ENCODE measurements at regions not wholly inside any gene's neighbourhood (a gene's known extent, or its start where the extent isn't known, plus 50 kb on each side); places are given as distances from the start of the nearest gene placed in this dataset.

DNA sequence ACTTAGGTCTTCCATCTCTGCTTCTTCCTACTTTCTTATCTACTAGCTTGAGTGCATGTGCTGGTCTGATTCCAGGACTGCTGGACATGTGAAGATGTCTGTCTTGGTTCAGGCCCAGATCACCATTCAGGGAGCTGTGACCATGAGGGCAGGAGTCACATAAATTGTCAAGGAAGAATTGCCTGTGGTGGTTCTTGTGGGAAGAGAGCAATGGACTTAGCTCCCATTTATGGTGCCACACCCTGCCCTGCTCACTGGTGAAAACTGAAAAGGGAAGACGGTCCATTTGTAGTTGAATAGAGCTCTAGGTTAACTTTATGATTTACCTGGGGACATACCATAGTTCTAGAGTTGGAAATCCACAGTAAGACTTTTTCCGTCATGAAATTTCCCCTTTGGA, 244.3 kb upstream of the ZNF608 start:
- no peak for DNase-seq (ENCODE audit: low read depth, low spot score)
- no peak overlapping the region for H3K27ac ChIP-seq

DNA sequence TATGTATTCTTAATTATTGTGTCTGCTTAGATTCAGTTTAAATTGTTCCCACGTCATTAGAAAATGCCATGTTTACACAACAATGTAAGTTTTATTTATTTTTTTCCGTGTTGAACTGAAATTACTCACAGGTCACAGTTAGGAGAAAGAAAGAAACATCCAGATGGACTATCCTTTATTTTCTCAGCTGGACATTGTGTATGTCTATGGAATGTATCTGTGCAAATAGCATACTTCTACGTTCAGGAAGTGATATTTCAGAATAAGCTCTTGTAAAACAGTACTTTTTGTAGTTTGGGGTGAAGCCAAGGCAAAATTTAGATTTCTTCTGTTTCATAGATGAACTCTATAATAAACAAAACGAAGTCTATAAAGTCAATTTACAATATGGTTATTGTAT, 249.0 kb upstream of the ZNF608 start:
- no peak for DNase-seq (ENCODE audit: low read depth, low spot score)
- no peak overlapping the region for H3K27ac ChIP-seq

DNA sequence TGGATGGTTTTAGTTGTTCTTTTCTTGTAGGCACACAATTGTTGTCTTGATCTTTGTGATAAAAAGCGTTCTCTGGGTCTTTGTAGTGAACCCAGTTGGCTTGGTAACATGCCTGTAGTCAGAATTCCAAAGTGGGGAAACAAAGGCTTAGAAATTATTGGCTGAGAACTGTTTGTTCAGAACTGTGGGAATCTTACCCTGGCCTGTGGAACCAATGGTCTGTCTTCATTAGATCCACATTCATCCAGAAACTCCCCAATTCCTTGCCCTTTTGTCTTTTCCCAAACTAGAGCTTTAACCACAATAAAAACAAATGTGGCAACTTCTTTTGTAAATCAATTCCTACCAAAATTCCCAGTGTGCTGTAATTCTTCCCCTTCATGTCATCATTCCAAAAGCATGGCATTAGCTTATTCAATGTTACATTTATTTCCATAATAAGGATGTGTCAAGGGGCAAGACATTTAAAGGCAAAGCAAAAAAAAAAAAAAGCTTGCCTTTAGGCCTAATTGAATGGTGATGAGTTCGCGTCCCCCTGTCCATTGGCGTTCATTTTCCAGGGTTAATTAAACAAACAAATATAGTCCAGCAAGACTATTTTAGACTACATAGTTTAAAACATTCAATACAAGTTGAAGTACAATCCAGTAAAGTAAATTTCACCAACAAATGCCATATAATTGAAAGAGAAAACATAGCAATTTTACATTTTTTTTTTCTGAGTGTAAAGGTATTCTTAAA, 249.8 kb upstream of the ZNF608 start:
- no peak overlapping the region for H3K27ac ChIP-seq
- DNase-seq (ENCODE audit: low read depth, low spot score): no peak

DNA sequence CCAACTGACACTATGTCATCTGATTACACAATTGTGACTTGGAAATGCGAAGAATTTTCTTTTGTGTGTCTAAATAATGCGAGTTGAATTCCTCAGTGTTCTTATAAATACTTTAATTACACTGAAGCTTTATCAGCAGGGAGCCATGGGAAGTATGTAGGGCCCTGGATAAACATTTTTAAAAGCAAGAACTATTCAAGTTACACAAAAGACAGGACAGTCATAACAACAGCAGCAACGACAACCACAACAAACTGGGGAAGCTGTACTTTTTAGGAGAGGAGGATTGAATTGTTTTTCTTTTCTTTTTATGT, 250.3 kb upstream of the ZNF608 start:
- H3K27ac ChIP-seq: no peak overlapping the region
- no peak for DNase-seq (ENCODE audit: low read depth, low spot score)

DNA sequence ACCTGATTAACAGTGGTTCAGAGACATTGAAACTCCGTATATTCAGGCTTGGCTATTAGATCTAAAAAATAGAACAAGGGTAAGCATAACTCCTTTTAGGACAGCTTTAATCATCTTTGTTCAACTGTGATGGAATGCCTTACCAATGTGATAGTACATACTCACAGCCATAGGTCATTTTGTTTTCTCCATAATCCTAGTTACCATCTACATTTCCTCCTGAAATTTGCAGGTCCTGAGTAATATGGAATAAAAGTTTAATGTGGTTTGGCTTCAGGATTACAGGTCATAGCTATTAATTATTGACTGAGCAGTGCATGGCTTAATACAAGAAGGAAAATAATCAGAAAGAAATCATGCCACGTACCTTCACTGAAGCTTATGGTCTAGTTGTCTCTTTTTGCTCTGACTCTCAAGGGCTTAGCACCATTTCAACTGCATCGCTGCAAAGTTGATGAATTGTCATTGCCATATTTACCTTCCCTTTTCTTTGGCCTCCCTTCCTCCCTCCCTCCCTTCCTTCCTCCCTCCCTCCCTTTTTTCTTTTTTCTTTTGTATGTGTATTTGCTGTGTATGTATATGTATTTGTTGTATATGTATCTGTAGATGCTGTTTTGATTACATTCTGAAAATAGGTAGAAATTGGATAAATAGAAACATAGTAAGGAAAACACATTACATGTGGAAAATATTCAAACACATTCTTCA, 250.9 kb upstream of the ZNF608 start:
- no peak overlapping the region for H3K27ac ChIP-seq
- DNase-seq (ENCODE audit: low read depth, low spot score): no peak

DNA sequence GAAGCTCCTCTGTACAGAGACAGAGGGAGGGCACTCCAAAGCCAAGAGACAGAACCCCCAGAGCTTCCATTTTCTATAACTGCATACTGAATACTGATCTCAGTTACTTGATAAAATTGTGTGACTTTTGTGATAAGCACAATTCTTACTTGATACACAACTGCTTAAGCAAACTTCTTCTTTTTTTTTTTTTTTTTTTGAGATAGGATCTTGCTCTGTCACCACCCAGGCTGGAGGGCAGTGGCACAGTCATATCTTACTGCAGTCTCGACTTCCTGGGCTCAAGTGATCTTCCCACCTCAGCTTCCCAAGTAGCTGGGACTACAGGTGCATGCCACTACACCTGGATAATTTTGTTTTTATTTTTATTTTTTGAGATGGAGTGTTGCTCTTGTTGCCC, 252.1 kb upstream of the ZNF608 start:
- no peak for DNase-seq (ENCODE audit: low read depth, low spot score)
- no peak overlapping the region for H3K27ac ChIP-seq

DNA sequence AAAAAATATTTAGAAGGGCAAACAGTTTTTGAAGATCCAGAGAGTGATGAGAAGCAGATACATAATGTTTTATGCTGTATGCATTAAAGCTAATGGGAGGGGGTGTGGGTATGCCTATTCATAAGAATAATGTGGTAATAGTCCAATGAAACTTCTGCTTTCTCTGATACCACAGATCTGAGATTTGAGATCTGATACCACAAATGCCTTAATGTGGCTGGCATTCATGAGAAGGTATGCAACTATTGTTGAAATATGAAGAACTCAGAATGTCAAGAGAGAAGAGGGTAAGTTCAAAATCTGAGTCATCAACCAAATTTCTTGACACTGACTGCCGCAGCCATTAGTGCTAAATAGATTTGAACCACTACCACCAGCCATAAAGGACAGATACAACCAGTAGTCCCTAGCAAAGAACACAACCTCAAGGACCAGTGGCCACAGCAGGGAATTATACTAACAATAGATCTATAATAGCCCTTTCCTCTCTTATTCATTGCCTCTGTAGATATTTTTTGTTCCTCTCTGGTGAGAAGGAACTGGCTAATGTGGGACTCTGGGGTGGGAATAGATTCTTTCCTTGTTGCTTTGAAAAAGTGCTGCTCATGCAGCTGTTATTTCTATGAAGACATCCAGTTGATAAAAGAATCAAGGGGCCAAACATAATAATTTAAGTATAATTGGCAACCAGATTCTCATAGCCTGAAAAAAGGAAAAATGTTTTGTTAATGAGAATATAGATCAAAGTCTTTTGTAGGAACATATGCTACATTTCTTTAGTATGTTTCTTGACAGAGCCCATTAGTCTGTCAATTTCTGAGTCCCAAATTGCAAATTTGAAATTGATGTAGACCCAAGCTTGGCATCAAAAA, 256.5 kb upstream of the ZNF608 start:
- DNase-seq (ENCODE audit: low read depth, low spot score): no peak

DNA sequence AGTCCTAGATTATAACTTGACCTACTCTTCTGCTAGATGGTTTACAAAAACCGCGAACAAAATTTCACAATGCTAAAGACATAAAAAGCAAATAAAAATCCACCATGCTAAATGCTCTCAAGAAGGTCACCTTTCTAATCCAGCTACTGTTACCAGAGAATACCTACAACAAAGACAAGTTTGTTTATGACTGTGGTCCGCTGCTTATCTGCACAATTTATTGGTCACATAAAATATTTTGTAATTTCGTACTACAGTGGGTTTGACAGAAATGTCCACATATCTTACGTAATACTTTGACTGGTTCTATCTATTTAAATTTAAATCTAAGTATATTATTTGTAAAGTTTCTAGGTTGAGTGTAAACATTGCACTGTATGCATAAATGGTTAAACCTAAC, 257.6 kb upstream of the ZNF608 start:
- H3K27ac ChIP-seq: no peak overlapping the region
- DNase-seq (ENCODE audit: low read depth, low spot score): no peak

More for the DNA sequence above, 256.5 kb upstream of the ZNF608 start:
- no peak overlapping the region for H3K27ac ChIP-seq

DNA sequence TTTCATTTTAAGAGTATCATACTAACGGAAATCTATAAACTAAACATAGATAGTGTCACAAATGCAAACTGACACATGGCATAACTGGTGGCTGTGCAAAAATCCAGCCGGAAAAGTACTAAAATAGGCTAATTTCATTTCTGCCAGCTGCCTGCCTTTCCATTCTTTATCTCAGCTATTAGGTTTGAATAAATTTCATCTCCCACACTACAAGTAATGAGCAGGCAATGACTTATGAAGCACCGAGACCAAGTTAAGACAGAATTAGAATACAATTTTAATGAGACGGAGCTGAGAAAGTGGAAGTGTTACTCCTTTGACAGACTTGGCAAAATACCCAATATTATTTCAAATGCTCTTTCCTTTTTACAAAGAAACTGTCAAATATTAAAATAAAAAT, 258.8 kb upstream of the ZNF608 start:
- no peak overlapping the region for H3K27ac ChIP-seq
- DNase-seq (ENCODE audit: low read depth, low spot score): no peak

DNA sequence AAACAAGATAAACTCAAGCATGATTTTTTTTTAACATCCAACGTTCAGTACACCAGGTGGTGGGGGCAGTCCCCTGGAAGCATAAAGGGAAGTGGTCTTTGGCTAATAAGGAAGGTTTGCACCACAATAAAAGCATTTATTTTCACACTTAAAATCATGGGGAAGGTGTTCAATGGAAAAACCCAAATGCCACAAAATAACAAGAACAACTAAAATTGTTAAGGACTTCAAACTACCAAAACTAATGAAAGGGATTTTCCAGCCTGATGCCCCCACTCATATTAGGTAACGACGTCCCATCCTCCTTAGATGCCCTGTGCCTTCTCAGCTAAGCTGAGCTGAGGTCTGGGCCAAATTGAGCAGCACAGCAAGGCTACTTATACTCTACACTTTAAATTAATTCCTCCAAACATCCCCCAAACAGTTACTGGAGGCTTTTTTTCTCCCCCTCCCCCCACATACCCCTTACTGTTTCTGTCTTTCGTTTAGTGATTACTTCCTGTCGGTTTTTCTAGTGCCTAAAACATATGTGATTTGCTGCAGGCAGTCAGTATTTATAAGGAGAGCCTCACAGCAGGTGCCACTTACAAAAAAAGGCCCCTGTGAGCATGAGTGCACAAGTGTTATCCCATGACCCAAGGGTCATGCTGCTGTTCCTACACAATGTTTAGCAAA, 259.7 kb upstream of the ZNF608 start:
- no peak for DNase-seq (ENCODE audit: low read depth, low spot score)
- H3K27ac ChIP-seq: no peak overlapping the region

DNA sequence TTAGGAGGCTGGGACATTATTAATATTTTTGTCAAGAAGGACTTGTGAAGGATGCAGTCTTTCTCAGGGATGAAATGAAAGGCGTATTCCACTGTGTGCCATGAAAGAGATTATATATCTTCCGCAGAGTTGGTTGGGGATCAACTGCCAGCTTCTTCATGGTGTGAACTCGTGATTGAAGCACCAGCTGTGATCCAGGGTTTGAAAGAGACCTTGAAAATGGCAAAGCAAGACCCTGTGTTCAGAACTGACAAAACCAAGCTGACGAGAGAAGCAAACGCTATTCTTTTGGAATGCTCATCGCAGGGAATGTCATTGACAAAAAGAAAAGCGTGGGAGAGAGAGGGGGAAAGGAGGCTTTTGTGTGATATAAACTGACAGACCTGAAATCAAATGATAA, 263.9 kb upstream of the ZNF608 start:
- DNase-seq (ENCODE audit: low read depth, low spot score): no peak
- no peak overlapping the region for H3K27ac ChIP-seq

DNA sequence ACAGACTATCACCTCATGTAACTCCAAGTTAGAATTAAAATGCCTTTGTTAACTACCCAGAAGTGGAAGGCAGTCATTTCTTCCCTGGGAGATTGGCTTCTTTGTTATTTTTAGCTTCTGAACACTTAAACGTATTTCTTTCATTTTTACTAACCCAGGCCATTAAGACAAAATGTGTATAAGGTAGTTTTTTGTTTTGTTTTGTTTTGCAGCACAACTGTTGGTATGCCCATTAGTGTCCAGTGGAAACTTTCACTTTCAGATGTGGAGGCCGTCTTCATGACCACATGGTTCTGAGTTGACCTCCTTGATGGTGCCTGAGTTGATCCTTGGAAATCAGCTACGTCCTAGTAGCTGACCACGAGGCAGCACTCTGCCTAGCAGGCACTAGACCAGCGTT, 264.6 kb upstream of the ZNF608 start:
- no peak for DNase-seq (ENCODE audit: low read depth, low spot score)
- H3K27ac ChIP-seq: no peak overlapping the region

DNA sequence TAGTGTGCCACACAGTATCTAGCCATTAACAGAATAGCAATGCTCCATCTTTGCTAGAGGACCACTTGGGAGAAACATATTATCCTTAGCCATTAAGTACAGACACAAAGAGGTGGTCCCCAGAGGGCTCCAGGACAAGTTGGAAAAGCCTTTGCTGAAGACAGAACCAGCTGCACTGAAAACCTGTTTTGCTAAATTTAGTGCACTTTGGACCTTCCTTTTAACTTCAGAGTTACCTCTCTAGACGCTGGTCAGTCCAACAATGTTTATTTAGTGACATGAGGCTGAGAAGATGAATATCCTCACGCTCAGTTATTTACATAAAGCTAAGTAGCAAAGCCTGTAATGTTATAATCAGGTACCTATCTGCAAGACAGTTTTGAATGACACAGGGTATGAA, 265.0 kb upstream of the ZNF608 start:
- no peak overlapping the region for H3K27ac ChIP-seq
- DNase-seq (ENCODE audit: low read depth, low spot score): no peak

DNA sequence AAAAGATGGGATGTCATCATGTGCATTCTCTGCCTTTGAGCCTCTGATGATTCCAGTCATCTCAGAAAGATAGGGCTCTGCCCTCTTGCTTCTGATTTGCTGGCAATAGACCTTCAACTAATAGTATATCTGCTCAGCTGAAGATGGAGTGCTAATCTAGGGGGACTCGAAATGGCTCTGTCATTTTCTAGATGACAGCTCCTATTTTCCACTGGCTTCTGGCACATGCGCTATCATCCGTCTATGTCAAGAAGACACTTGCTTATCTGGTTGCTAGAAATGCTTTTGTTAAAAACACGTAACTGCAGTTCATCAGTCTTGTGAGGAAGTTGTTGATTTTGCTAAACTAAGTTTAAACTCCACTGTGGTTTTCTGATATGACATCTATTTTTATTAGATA, 265.5 kb upstream of the ZNF608 start:
- no peak for DNase-seq (ENCODE audit: low read depth, low spot score)

DNA sequence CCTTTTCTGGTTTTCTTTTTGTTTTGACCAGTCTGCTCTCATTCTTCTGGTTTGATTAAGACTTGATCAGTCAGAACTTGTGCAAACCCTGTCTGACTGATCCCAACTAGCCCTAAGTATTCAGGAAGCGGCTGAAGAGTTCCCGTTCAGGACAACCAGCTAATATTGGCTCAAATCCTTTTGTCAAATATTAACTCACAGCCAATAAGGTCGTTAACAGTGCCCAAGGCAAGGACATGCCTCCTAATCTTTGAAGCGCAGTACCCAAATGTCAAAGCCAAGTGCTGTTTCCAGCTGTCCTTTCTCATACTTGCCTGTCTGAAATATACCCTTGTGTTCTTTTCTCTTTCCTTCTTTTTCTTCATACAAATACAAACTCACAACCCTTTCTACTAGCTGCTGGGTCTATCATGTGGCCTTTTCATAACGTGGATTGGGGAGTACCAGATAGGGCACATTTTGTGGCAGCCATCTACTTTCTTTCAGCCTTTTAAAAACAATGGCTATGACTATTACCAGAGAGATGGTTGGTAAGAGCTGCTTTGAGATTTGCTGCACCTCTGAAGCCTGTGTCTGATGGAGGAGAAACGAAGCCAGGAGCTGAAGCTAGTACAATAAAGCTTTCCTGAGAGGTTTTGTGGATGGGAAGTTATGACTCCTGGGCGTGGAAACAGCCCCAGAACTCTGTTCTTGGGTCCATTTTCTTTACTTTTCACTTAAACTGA, 266.4 kb upstream of the ZNF608 start:
- H3K27ac ChIP-seq: peak overlapping the region; percentile 29
- DNase-seq (ENCODE audit: low read depth, low spot score): peak; percentile 16

More for the DNA sequence above, 265.5 kb upstream of the ZNF608 start:
- H3K27ac ChIP-seq: peak overlapping the region; percentile 29

DNA sequence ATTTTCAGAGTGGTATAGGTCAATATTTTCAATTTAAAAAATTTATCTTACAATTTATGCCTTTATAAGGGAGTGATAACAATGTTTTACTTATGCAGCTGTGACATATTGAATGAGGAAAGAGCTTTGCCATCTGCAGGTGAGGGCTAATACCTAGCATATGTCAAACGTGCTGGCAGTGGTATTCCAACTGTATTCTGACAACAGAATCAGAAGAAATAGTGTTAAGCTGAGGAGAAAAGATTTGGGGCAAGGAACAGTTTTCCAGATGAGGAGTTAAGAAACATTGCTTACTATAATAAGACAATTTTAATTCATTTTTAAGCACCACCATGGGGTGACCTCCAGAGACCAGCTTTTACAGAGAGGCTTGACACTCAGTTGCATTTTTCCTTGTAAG, 267.8 kb upstream of the ZNF608 start:
- no peak overlapping the region for H3K27ac ChIP-seq
- DNase-seq (ENCODE audit: low read depth, low spot score): no peak

DNA sequence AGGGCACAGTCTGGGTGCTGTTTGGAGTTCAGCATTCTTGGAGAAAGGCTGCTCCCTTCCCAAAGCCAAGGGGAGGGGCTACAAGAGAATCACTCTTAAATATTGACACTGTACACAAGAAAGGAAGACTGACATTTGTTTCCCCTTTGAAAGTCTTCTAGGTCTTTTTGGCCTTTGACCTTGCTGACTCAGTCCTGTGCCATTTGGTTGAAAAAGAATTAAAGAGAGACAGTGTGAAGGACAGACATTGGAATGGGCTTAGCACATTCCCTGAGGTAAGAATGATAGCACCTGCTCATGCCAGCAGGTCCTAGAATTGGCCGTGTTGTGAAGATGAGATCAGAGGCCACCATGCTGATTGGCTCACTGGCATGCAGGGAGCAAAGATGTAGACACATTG, 271.4 kb upstream of the ZNF608 start:
- no peak for DNase-seq (ENCODE audit: low read depth, low spot score)
- no peak overlapping the region for H3K27ac ChIP-seq

DNA sequence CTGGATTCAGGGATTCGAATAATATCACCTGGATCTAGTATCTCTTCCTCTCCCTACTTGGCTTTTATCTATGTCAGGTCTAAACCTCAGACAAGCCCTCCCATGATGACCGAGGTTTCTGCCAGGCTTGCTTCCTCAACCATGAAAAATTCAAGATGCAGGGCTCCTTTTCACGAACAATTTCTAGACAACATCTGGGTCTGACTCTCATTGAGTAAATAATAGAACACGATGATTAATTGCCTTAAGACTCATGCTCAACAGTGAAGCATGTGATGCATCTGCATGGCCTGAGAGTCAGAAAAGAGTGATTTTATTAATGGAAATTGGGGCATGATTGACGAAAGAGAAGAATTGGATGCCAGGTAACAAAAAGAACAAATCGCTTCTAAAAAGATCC, 277.2 kb upstream of the ZNF608 start:
- peak overlapping the region; percentile 39 for H3K27ac ChIP-seq
- peak; percentile 70 for DNase-seq (ENCODE audit: low read depth, low spot score)

DNA sequence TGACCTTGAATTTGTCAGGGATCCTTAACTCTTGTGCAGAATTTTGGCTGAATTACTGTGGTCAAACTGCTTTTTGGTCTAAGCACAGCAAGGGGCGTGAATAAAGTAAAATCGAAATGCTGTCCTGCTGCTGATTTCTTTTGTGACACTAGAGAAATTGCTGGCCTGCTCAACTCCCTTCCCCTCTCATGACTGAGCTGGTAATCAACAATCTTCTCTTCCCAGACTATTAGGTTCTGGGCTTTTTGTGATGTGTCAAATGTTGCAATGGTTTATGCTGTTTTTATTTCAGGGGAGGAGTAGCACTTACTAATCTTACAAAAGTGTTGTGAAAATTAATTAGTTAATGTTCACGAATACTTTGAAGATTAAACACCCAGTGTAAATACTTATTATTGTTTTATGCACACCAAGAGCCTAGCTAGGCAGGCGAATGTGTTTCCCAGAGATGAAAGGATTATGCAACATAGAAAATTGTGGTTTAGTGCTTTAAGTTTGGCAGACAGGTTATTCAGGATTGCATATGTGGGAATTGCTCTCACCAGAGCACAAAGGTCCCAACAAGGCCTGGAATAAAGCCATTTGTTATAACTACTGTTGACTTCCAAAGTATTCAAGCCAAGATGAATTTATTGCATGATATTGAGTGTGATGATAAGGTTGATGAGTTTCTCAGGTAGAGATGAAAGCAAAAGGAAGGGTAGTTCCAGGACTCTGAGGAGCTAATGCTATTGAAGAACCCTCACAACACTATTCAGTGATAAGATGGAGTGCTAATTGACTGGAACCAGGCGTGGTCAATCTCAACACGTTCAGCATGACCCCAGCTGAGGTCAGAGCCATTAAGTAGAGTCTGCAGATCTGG, 280.7 kb upstream of the ZNF608 start:
- H3K27ac ChIP-seq: peak overlapping the region; percentile 30
- peak; percentile 75 for DNase-seq (ENCODE audit: low read depth, low spot score)
